Stomach (tissue), 4 donors: ENCODE measurements at regions not wholly inside any gene's neighbourhood (a gene's known extent, or its start where the extent isn't known, plus 50 kb on each side); places are given as distances from the start of the nearest gene placed in this dataset.

Source experiments
- CTCF ChIP-seq, 7 experiments: fragments of 450-650 bp in 4 of 7; fragments of 200-600 bp in 3 of 7; sonication (generic) in 3 of 7; IDR thresholded peaks; one replicate each; pipeline ENCODE4 v1.5.1; 2016 to 2019; ENCODE audit warnings: antibody characterized with exemption in 7 of 7, control low read depth in 2 of 7, mild to moderate bottlenecking in 1 of 7
- EP300 ChIP-seq: sonication (generic); formaldehyde crosslinking; IDR thresholded peaks from one replicate; pipeline ENCODE4 v1.6.1; 2017; ENCODE audit warnings: antibody characterized with exemption
- POLR2AphosphoS5 ChIP-seq, 3 donors: sonication (generic); formaldehyde crosslinking; IDR thresholded peaks; one replicate each; pipeline ENCODE4 v1.6.1; 2016; ENCODE audit warnings: antibody characterized with exemption in 3 of 3

GRCh38 chr3:82236257-82236656 lies 474.8 kb upstream of the GBE1 start:
- TF ChIP-seq CTCF (IDR thresholded peaks at IDR 0.05) (no peak), POLR2AphosphoS5 (IDR thresholded peaks at IDR 0.05) (no peak), EP300 (no peak)
